K562 (cell line): ENCODE measurements at regions not wholly inside any gene's neighbourhood (a gene's known extent, or its start where the extent isn't known, plus 50 kb on each side); places are given as distances from the start of the nearest gene placed in this dataset.

Experiments used
- ATAC-seq: fragments of 200-7000 bp; cut with Tn5 transposase; 3 replicates; pipeline ENCODE4 v1.9.1; 2020; ENCODE audit warnings: moderate library complexity
- BruUV-seq: library from RNA; stranded (reverse); fragments of 400-500 nt; replicated peaks from 2 replicates; lab custom pipeline; 2021; lab: Mats Ljungman, UMichigan
- CTCF ChIA-PET: fragments of 300-600 bp; formaldehyde crosslinking; extraction: SDS; loops from one replicate; lab custom pipeline; 2021; ENCODE audit warnings: low intra/inter-chr PET ratio; lab: Yijun Ruan, JAX
- POLR2A ChIA-PET: fragments of 300-600, 350-650 bp; sonication (Branson Sonifier 250); formaldehyde crosslinking; extraction: SDS; loops from one replicate; lab custom pipeline; 2021; ENCODE audit warnings: antibody characterized with exemption, inconsistent platforms; lab: Yijun Ruan, JAX
- DNase-seq, 4 experiments: peaks; one replicate each; pipeline versions ENCODE4 v3.0.0 to v3.0.0-alpha.2; 2011 to 2018; ENCODE audit warnings: low spot score in 3 of 4, mixed read lengths in 3 of 4; ENCODE audit errors: extremely low read depth in 1 of 4
- FAIRE-seq: peaks from 2 replicates; lab custom pipeline; 2011; peaks lifted over from hg19 to GRCh38; lab: Jason Lieb, UNC
- H2AFZ ChIP-seq: 2 replicates; pipeline ENCODE4 v1.6.0; 2011; ENCODE audit warnings: low read depth, low read length, control low read depth, inconsistent platforms
- H3K27ac ChIP-seq: fragments of 200-600 bp; 3 replicates; pipeline ENCODE4 v1.8.0; 2011; ENCODE audit warnings: low read depth, mild to moderate bottlenecking, control low read depth, inconsistent platforms, low read length, moderate library complexity, mixed read lengths; ENCODE audit errors: extremely low read depth
- H3K27me3 ChIP-seq, 2 experiments: fragments of 300-600 bp in 1 of 2; 2 replicates in 1 of 2; 3 replicates in 1 of 2; pipeline versions ENCODE4 v1.6.0 to v1.8.0; 2011; ENCODE audit warnings: inconsistent platforms in 2 of 2, low read length in 2 of 2, mild to moderate bottlenecking in 1 of 2, mixed read lengths in 1 of 2, moderate library complexity in 1 of 2; ENCODE audit not compliant: control insufficient read depth in 2 of 2, insufficient read depth in 2 of 2
- H3K36me3 ChIP-seq: fragments of 300-600 bp; 3 replicates; pipeline ENCODE4 v1.8.0; 2011; ENCODE audit warnings: mild to moderate bottlenecking, low read length, inconsistent platforms; ENCODE audit not compliant: control insufficient read depth, insufficient read depth
- H3K4me1 ChIP-seq, 2 experiments: fragments of 200-600 bp in 1 of 2; replicated peaks in 1 of 2; 2 replicates in 1 of 2; 3 replicates in 1 of 2; pipeline versions ENCODE4 v1.5.1 to v1.8.0; 2011; ENCODE audit warnings: inconsistent platforms in 2 of 2, low read length in 2 of 2, mild to moderate bottlenecking in 1 of 2, mixed read lengths in 1 of 2, moderate library complexity in 1 of 2; ENCODE audit not compliant: control insufficient read depth in 2 of 2, insufficient read depth in 2 of 2
- H3K4me2 ChIP-seq: 2 replicates; pipeline ENCODE4 v1.6.1; 2011; ENCODE audit warnings: low read length, control low read depth, inconsistent platforms, mixed read lengths; ENCODE audit not compliant: insufficient read depth
- H3K4me3 ChIP-seq: fragments of 200-600 bp; sonication (generic), shearing (Covaris generic); 2 replicates; pipeline ENCODE4 v1.5.1; 2016; ENCODE audit warnings: control low read depth, inconsistent platforms
- H3K79me2 ChIP-seq: fragments of 200-600 bp; 3 replicates; pipeline ENCODE4 v1.8.0; 2011; ENCODE audit warnings: low read length, inconsistent platforms; ENCODE audit not compliant: control insufficient read depth, insufficient read depth
- H3K9ac ChIP-seq, 2 experiments: 2 replicates each; pipeline versions ENCODE4 v1.6.0 to v1.6.1; 2011; ENCODE audit warnings: low read depth in 2 of 2, low read length in 2 of 2, control low read depth in 1 of 2, inconsistent platforms in 1 of 2, mild to moderate bottlenecking in 1 of 2, mixed read lengths in 1 of 2; ENCODE audit not compliant: insufficient read depth in 1 of 2
- H3K9me1 ChIP-seq: one replicate; pipeline ENCODE4 v1.6.0; 2011; ENCODE audit warnings: inconsistent platforms, mild to moderate bottlenecking, low read length, moderate library complexity; ENCODE audit not compliant: control insufficient read depth, insufficient read depth
- H3K9me3 ChIP-seq: replicated peaks from 2 replicates; pipeline ENCODE4 v1.5.1; 2011; ENCODE audit warnings: low read depth, low read length, inconsistent platforms; ENCODE audit not compliant: control insufficient read depth, insufficient read depth
- H4K20me1 ChIP-seq: replicated peaks from 2 replicates; pipeline ENCODE4 v1.6.1; 2011; ENCODE audit warnings: low read length, inconsistent platforms, mixed read lengths; ENCODE audit not compliant: control insufficient read depth, insufficient read depth
- COPS2 ChIP-seq: fragments of 450-650 bp; conservative IDR thresholded peaks from 2 replicates; pipeline ENCODE4 v1.6.1; 2016; ENCODE audit warnings: mild to moderate bottlenecking, moderate library complexity
- HMGN3 ChIP-seq: IDR thresholded peaks from 2 replicates; pipeline ENCODE4 v1.6.1; 2011; ENCODE audit warnings: borderline replicate concordance, low read depth, mild to moderate bottlenecking, mixed read lengths, low read length; ENCODE audit not compliant: insufficient read length; ENCODE audit errors: extremely low read depth
- NCOA2 ChIP-seq, 2 experiments: fragments of 450-650 bp; IDR thresholded peaks; 2 replicates each; pipeline ENCODE4 v1.6.1; 2018; ENCODE audit warnings: mild to moderate bottlenecking in 2 of 2, moderate library complexity in 1 of 2; ENCODE audit not compliant: partially characterized antibody in 2 of 2
- PCBP2 ChIP-seq: fragments of 200-400 bp; formaldehyde crosslinking; IDR thresholded peaks from 2 replicates; pipeline ENCODE4 v1.6.1; 2018; ENCODE audit warnings: low read length, low read depth, mild to moderate bottlenecking, moderate library complexity; ENCODE audit not compliant: poor library complexity, severe bottlenecking
- PRDM10 ChIP-seq: fragments of 450-650 bp; IDR thresholded peaks from 2 replicates; pipeline ENCODE4 v1.6.1; 2018; ENCODE audit not compliant: partially characterized antibody
- ZNF395 ChIP-seq: fragments of 200-800 bp; sonication (Bioruptor generic); IDR thresholded peaks from 2 replicates; pipeline ENCODE4 v1.6.1; 2017; ENCODE audit warnings: missing genetic modification characterization, missing compliant biosample characterization
- ZNF511 ChIP-seq: sonication (generic); formaldehyde crosslinking; IDR thresholded peaks from 2 replicates; pipeline ENCODE4 v1.8.0; 2022; ENCODE audit warnings: mild to moderate bottlenecking, missing genetic modification reagents
- WGBS: fragments of 100-300 bp; shearing (Covaris generic); methylation state at CpG from one replicate; pipeline ENCODE4 v1.1.6; 2016; ENCODE audit warnings: low coverage, mixed read lengths; ENCODE audit not compliant: insufficient coverage; ENCODE audit errors: missing lambda C conversion rate; 5-methylcytosine and 5-hydroxymethylcytosine counted together
- in situ Hi-C: fragments of 300-500 bp; cut with MboI; formaldehyde crosslinking; loops from 4 replicates; pipeline ENCODE4 v1.15.0; 2018; ENCODE audit warnings: inconsistent platforms, mixed read lengths
- intact Hi-C: fragments of 100-400 bp; cut with micrococcal nuclease; formaldehyde crosslinking; loops from 2 replicates; pipeline ENCODE4 v1.14.2; 2022

- Histone ChIP-seq H3K79me2 (no peaks in the 10 kb centered on the region), H4K20me1 (no peaks in the 10 kb centered on the region), H3K27me3 (no peaks in the 10 kb centered on the region), H3K9me3 (no peaks in the 10 kb centered on the region), H3K4me2 (peak overlapping the region; percentile 41), H3K4me1 (peaks cover 0 to 17% of the 10 kb centered on the region in 2 experiments; a peak in 2 of 5 replicates), H3K9me1 (no peaks in the 10 kb centered on the region), H3K9ac (peak overlapping the region; percentile 25 to 88; a peak in 3 of 4 replicates), H3K4me3 (no peak overlapping the region), H3K36me3 (no peaks in the 10 kb centered on the region), H3K27ac (no peak overlapping the region), H2AFZ (peak overlapping the region; percentile 83)
- FAIRE-seq, result no peak
- ChIA-PET POLR2A (interaction anchor here (0.8 to 1.0 kb wide), 2 partner anchors 11 to 13 kb away, joined by 3 to 5 read pairs; no protein-coding TSS in a partner anchor), CTCF (no interaction called here)
- no peak for ATAC-seq
- intact Hi-C loops (no loop called here), in situ Hi-C loops (no loop called here)
- WGBS, result 43% methylated on average over 3 of the region's 3 CpGs
- TF ChIP-seq COPS2, result no peak
- TF ChIP-seq NCOA2 (IDR thresholded peaks at IDR 0.05; ENCODE audit: partially characterized antibody in 2 of 2), result no peak
- TF ChIP-seq PRDM10, result no peak
- no peak for TF ChIP-seq ZNF511
- TF ChIP-seq PCBP2, result no peak
- TF ChIP-seq ZNF395, result no peak
- TF ChIP-seq HMGN3, result no peak
- no peak for DNase-seq
- BruUV-seq, result no TSS peak
Measured at GRCh38 chr22:46026899-46027210, 49.9 kb upstream of the WNT7B start.
